K562 (cell line): ENCODE measurements at regions not wholly inside any gene's neighbourhood (a gene's known extent, or its start where the extent isn't known, plus 50 kb on each side); places are given as distances from the start of the nearest gene placed in this dataset.

Source experiments
- ATAC-seq: fragments of 200-7000 bp; cut with Tn5 transposase; 3 replicates; pipeline ENCODE4 v1.9.1; 2020; ENCODE audit warnings: moderate library complexity
- BruUV-seq: library from RNA; stranded (reverse); fragments of 400-500 nt; replicated peaks from 2 replicates; lab custom pipeline; 2021; lab: Mats Ljungman, UMichigan
- CTCF ChIA-PET: fragments of 300-600 bp; formaldehyde crosslinking; extraction: SDS; loops from one replicate; lab custom pipeline; 2021; ENCODE audit warnings: low intra/inter-chr PET ratio; lab: Yijun Ruan, JAX
- POLR2A ChIA-PET: fragments of 300-600, 350-650 bp; sonication (Branson Sonifier 250); formaldehyde crosslinking; extraction: SDS; loops from one replicate; lab custom pipeline; 2021; ENCODE audit warnings: antibody characterized with exemption, inconsistent platforms; lab: Yijun Ruan, JAX
- DNase-seq, 4 experiments: peaks; one replicate each; pipeline versions ENCODE4 v3.0.0 to v3.0.0-alpha.2; 2011 to 2018; ENCODE audit warnings: low spot score in 3 of 4, mixed read lengths in 3 of 4; ENCODE audit errors: extremely low read depth in 1 of 4
- FAIRE-seq: peaks from 2 replicates; lab custom pipeline; 2011; peaks lifted over from hg19 to GRCh38; lab: Jason Lieb, UNC
- H2AFZ ChIP-seq: 2 replicates; pipeline ENCODE4 v1.6.0; 2011; ENCODE audit warnings: low read depth, low read length, control low read depth, inconsistent platforms
- H3K27ac ChIP-seq: fragments of 200-600 bp; 3 replicates; pipeline ENCODE4 v1.8.0; 2011; ENCODE audit warnings: low read depth, mild to moderate bottlenecking, control low read depth, inconsistent platforms, low read length, moderate library complexity, mixed read lengths; ENCODE audit errors: extremely low read depth
- H3K27me3 ChIP-seq, 2 experiments: fragments of 300-600 bp in 1 of 2; 2 replicates in 1 of 2; 3 replicates in 1 of 2; pipeline versions ENCODE4 v1.6.0 to v1.8.0; 2011; ENCODE audit warnings: inconsistent platforms in 2 of 2, low read length in 2 of 2, mild to moderate bottlenecking in 1 of 2, mixed read lengths in 1 of 2, moderate library complexity in 1 of 2; ENCODE audit not compliant: control insufficient read depth in 2 of 2, insufficient read depth in 2 of 2
- H3K36me3 ChIP-seq: fragments of 300-600 bp; 3 replicates; pipeline ENCODE4 v1.8.0; 2011; ENCODE audit warnings: mild to moderate bottlenecking, low read length, inconsistent platforms; ENCODE audit not compliant: control insufficient read depth, insufficient read depth
- H3K4me1 ChIP-seq, 2 experiments: fragments of 200-600 bp in 1 of 2; replicated peaks in 1 of 2; 2 replicates in 1 of 2; 3 replicates in 1 of 2; pipeline versions ENCODE4 v1.5.1 to v1.8.0; 2011; ENCODE audit warnings: inconsistent platforms in 2 of 2, low read length in 2 of 2, mild to moderate bottlenecking in 1 of 2, mixed read lengths in 1 of 2, moderate library complexity in 1 of 2; ENCODE audit not compliant: control insufficient read depth in 2 of 2, insufficient read depth in 2 of 2
- H3K4me2 ChIP-seq: 2 replicates; pipeline ENCODE4 v1.6.1; 2011; ENCODE audit warnings: low read length, control low read depth, inconsistent platforms, mixed read lengths; ENCODE audit not compliant: insufficient read depth
- H3K4me3 ChIP-seq: fragments of 200-600 bp; sonication (generic), shearing (Covaris generic); 2 replicates; pipeline ENCODE4 v1.5.1; 2016; ENCODE audit warnings: control low read depth, inconsistent platforms
- H3K79me2 ChIP-seq: fragments of 200-600 bp; 3 replicates; pipeline ENCODE4 v1.8.0; 2011; ENCODE audit warnings: low read length, inconsistent platforms; ENCODE audit not compliant: control insufficient read depth, insufficient read depth
- H3K9ac ChIP-seq, 2 experiments: 2 replicates each; pipeline versions ENCODE4 v1.6.0 to v1.6.1; 2011; ENCODE audit warnings: low read depth in 2 of 2, low read length in 2 of 2, control low read depth in 1 of 2, inconsistent platforms in 1 of 2, mild to moderate bottlenecking in 1 of 2, mixed read lengths in 1 of 2; ENCODE audit not compliant: insufficient read depth in 1 of 2
- H3K9me1 ChIP-seq: one replicate; pipeline ENCODE4 v1.6.0; 2011; ENCODE audit warnings: inconsistent platforms, mild to moderate bottlenecking, low read length, moderate library complexity; ENCODE audit not compliant: control insufficient read depth, insufficient read depth
- H3K9me3 ChIP-seq: replicated peaks from 2 replicates; pipeline ENCODE4 v1.5.1; 2011; ENCODE audit warnings: low read depth, low read length, inconsistent platforms; ENCODE audit not compliant: control insufficient read depth, insufficient read depth
- H4K20me1 ChIP-seq: replicated peaks from 2 replicates; pipeline ENCODE4 v1.6.1; 2011; ENCODE audit warnings: low read length, inconsistent platforms, mixed read lengths; ENCODE audit not compliant: control insufficient read depth, insufficient read depth
- CBX1 ChIP-seq: sonication (generic); IDR thresholded peaks from 2 replicates; pipeline ENCODE4 v1.6.1; 2016; ENCODE audit warnings: antibody characterized with exemption, low read depth, mild to moderate bottlenecking
- GABPB1 ChIP-seq: sonication (generic); formaldehyde crosslinking; IDR thresholded peaks from 2 replicates; pipeline ENCODE4 v1.8.0; 2022; ENCODE audit warnings: mild to moderate bottlenecking, missing genetic modification reagents
- HEY1 ChIP-seq: fragments of 250-450 bp; sonication (Bioruptor Pico); IDR thresholded peaks from 2 replicates; pipeline ENCODE4 v1.5.0; 2020; ENCODE audit warnings: mild to moderate bottlenecking, moderate library complexity, borderline replicate concordance
- KLF13 ChIP-seq: fragments of 450-650 bp; IDR thresholded peaks from 2 replicates; pipeline ENCODE4 v1.6.1; 2016; ENCODE audit warnings: missing genetic modification characterization, low read depth, mild to moderate bottlenecking, missing compliant biosample characterization, moderate library complexity, borderline replicate concordance
- NFATC3 ChIP-seq: fragments of 450-650 bp; IDR thresholded peaks from 2 replicates; pipeline ENCODE4 v1.6.1; 2017; ENCODE audit warnings: mild to moderate bottlenecking
- POLR3A ChIP-seq: IDR thresholded peaks from 2 replicates; pipeline ENCODE4 v1.6.1; 2011; ENCODE audit warnings: borderline replicate concordance, mild to moderate bottlenecking, moderate library complexity; ENCODE audit not compliant: insufficient read length, insufficient read depth; ENCODE audit errors: extremely low read depth
- RBM14 ChIP-seq: fragments of 200-400 bp; formaldehyde crosslinking; IDR thresholded peaks from 2 replicates; pipeline ENCODE4 v1.6.1; 2018; ENCODE audit warnings: low read depth, mild to moderate bottlenecking, low read length, moderate library complexity, borderline replicate concordance; ENCODE audit not compliant: insufficient read depth
- SP1 ChIP-seq: sonication (generic); formaldehyde crosslinking; IDR thresholded peaks from 2 replicates; pipeline ENCODE4 v1.8.1; 2022; ENCODE audit warnings: mild to moderate bottlenecking, missing genetic modification reagents
- STAT6 ChIP-seq: sonication (generic); formaldehyde crosslinking; IDR thresholded peaks from 2 replicates; pipeline ENCODE4 v1.8.1; 2023; ENCODE audit warnings: mild to moderate bottlenecking, missing genetic modification reagents
- ZNF280B ChIP-seq: fragments of 250-450 bp; sonication (Bioruptor Pico); IDR thresholded peaks from 2 replicates; pipeline ENCODE4 v1.5.1; 2021; ENCODE audit warnings: mild to moderate bottlenecking
- WGBS: fragments of 100-300 bp; shearing (Covaris generic); methylation state at CpG from one replicate; pipeline ENCODE4 v1.1.6; 2016; ENCODE audit warnings: low coverage, mixed read lengths; ENCODE audit not compliant: insufficient coverage; ENCODE audit errors: missing lambda C conversion rate; 5-methylcytosine and 5-hydroxymethylcytosine counted together
- in situ Hi-C: fragments of 300-500 bp; cut with MboI; formaldehyde crosslinking; loops from 4 replicates; pipeline ENCODE4 v1.15.0; 2018; ENCODE audit warnings: inconsistent platforms, mixed read lengths
- intact Hi-C: fragments of 100-400 bp; cut with micrococcal nuclease; formaldehyde crosslinking; loops from 2 replicates; pipeline ENCODE4 v1.14.2; 2022

DNA sequence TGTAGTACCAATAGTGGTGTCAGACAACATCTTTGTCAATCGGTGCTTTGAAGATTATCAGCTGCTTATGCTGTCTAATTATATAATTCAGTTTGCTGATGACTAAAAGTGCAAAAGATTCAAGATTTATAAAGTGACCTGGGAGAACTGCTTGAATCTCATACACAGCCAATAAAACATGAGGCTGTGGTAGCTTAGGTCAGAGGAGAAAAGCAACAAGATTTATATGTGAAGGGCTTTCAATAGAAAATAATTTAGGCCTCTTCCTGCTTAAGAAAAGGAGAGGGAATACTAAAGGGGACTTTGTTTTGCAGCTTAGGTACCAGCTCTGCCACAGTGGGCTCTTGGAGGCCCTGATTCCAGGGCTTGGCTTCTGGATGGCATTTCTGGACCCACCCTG lies 111.0 kb upstream of the MAD2L1 start:
- H4K20me1 ChIP-seq: no peaks in the 10 kb centered on the region
- H3K79me2 ChIP-seq: no peaks in the 10 kb centered on the region
- no peaks in the 10 kb centered on the region for H3K4me1 ChIP-seq
- ATAC-seq (no peak), DNase-seq (no peak), FAIRE-seq (no peak)
- no peak overlapping the region for H3K9ac ChIP-seq
- H3K27me3 ChIP-seq: no peaks in the 10 kb centered on the region
- in situ Hi-C loops: no loop called here
- no peak overlapping the region for H3K27ac ChIP-seq
- no peaks in the 10 kb centered on the region for H3K36me3 ChIP-seq
- ChIA-PET CTCF (no interaction called here), POLR2A (no interaction called here)
- H3K4me3 ChIP-seq: no peak overlapping the region
- TF ChIP-seq RBM14: no peak
- no peak for TF ChIP-seq STAT6 (CRISPR knock-in tag)
- no peak for TF ChIP-seq GABPB1 (CRISPR knock-in tag)
- TF ChIP-seq POLR3A: no peak
- TF ChIP-seq SP1 (CRISPR knock-in tag): no peak
- no peak for TF ChIP-seq NFATC3
- TF ChIP-seq HEY1: no peak
- TF ChIP-seq ZNF280B (CRISPR knock-in tag): no peak
- no peak for TF ChIP-seq CBX1
- TF ChIP-seq KLF13 (tag): no peak
- intact Hi-C loops: no loop called here
- H3K9me3 ChIP-seq: no peaks in the 10 kb centered on the region
- H3K4me2 ChIP-seq: no peak overlapping the region
- BruUV-seq: no TSS peak
- H2AFZ ChIP-seq: no peak overlapping the region
- no peaks in the 10 kb centered on the region for H3K9me1 ChIP-seq
- 0% methylated on average over 1 of the region's 1 CpG for WGBS
